ENCODE measurements at regions not wholly inside any gene's neighbourhood (a gene's known extent, or its start where the extent isn't known, plus 50 kb on each side); places are given as distances from the start of the nearest gene placed in this dataset.

GRCh38 chr5:27810458-27810857 lies 772.1 kb upstream of the CDH9 start:
- Histone ChIP-seq H3K4me3 (ENCODE audit: severe bottlenecking) (no peak overlapping the region), H3K27me3 (ENCODE audit: insufficient read depth, poor library complexity, severe bottlenecking) (no peaks in the 10 kb centered on the region), H3K36me3 (ENCODE audit: low read depth) (no peaks in the 10 kb centered on the region), H3K27ac (ENCODE audit: poor library complexity, severe bottlenecking) (no peak overlapping the region), H3K4me1 (ENCODE audit: insufficient read depth, poor library complexity, severe bottlenecking) (peaks cover 7% of the 10 kb centered on the region), H3K9me3 (ENCODE audit: severe bottlenecking) (peaks cover 3% of the 10 kb centered on the region)
- TF ChIP-seq CTCF (IDR thresholded peaks at IDR 0.05; ENCODE audit: poor library complexity, severe bottlenecking), result no peak
- ATAC-seq (ENCODE audit: low read depth) (peak; percentile 61; the same call in 2 of the 3 replicates), DNase-seq (ENCODE audit: low spot score) (no peak)

GRCh38 chr5:27797220-27797619 lies 758.8 kb upstream of the CDH9 start:
- Histone ChIP-seq H3K27ac (ENCODE audit: poor library complexity, severe bottlenecking) (no peak overlapping the region), H3K27me3 (ENCODE audit: insufficient read depth, poor library complexity, severe bottlenecking) (no peaks in the 10 kb centered on the region), H3K4me1 (ENCODE audit: insufficient read depth, poor library complexity, severe bottlenecking) (no peaks in the 10 kb centered on the region), H3K9me3 (ENCODE audit: severe bottlenecking) (no peaks in the 10 kb centered on the region), H3K36me3 (ENCODE audit: low read depth) (no peaks in the 10 kb centered on the region), H3K4me3 (ENCODE audit: severe bottlenecking) (no peak overlapping the region)
- DNase-seq (ENCODE audit: low spot score), result no peak
- TF ChIP-seq CTCF (IDR thresholded peaks at IDR 0.05; ENCODE audit: poor library complexity, severe bottlenecking), result no peak
- ATAC-seq (ENCODE audit: low read depth), result no peak

GRCh38 chr5:27788184-27788583 lies 749.8 kb upstream of the CDH9 start:
- Histone ChIP-seq H3K27me3 (ENCODE audit: insufficient read depth, poor library complexity, severe bottlenecking) (no peaks in the 10 kb centered on the region), H3K4me3 (ENCODE audit: severe bottlenecking) (no peak overlapping the region), H3K36me3 (ENCODE audit: low read depth) (no peaks in the 10 kb centered on the region), H3K9me3 (ENCODE audit: severe bottlenecking) (no peaks in the 10 kb centered on the region), H3K27ac (ENCODE audit: poor library complexity, severe bottlenecking) (no peak overlapping the region), H3K4me1 (ENCODE audit: insufficient read depth, poor library complexity, severe bottlenecking) (no peaks in the 10 kb centered on the region)
- ATAC-seq (ENCODE audit: low read depth) (no peak), DNase-seq (ENCODE audit: low spot score) (no peak)
- no peak for TF ChIP-seq CTCF (IDR thresholded peaks at IDR 0.05; ENCODE audit: poor library complexity, severe bottlenecking)

- DNase-seq (ENCODE audit: low spot score), result no peak
- no peaks in the 10 kb centered on the region for H3K27me3 ChIP-seq (ENCODE audit: insufficient read depth, poor library complexity, severe bottlenecking)
- H3K36me3 ChIP-seq (ENCODE audit: low read depth), result no peaks in the 10 kb centered on the region
- H3K9me3 ChIP-seq (ENCODE audit: severe bottlenecking), result no peaks in the 10 kb centered on the region
- no peaks in the 10 kb centered on the region for H3K4me1 ChIP-seq (ENCODE audit: insufficient read depth, poor library complexity, severe bottlenecking)
- no peak for ATAC-seq (ENCODE audit: low read depth)
- H3K27ac ChIP-seq (ENCODE audit: poor library complexity, severe bottlenecking), result no peak overlapping the region
- no peak for TF ChIP-seq CTCF (IDR thresholded peaks at IDR 0.05; ENCODE audit: poor library complexity, severe bottlenecking)
- H3K4me3 ChIP-seq (ENCODE audit: severe bottlenecking), result no peak overlapping the region
These were observed 745.9 kb upstream of the CDH9 start for GRCh38 chr5:27784317-27784716.

GRCh38 chr5:27778121-27778520 lies 739.7 kb upstream of the CDH9 start:
- Histone ChIP-seq H3K4me3 (ENCODE audit: severe bottlenecking) (no peak overlapping the region), H3K36me3 (ENCODE audit: low read depth) (no peaks in the 10 kb centered on the region), H3K4me1 (ENCODE audit: insufficient read depth, poor library complexity, severe bottlenecking) (no peaks in the 10 kb centered on the region), H3K27me3 (ENCODE audit: insufficient read depth, poor library complexity, severe bottlenecking) (no peaks in the 10 kb centered on the region), H3K9me3 (ENCODE audit: severe bottlenecking) (no peaks in the 10 kb centered on the region), H3K27ac (ENCODE audit: poor library complexity, severe bottlenecking) (no peak overlapping the region)
- no peak for TF ChIP-seq CTCF (IDR thresholded peaks at IDR 0.05; ENCODE audit: poor library complexity, severe bottlenecking)
- no peak for ATAC-seq (ENCODE audit: low read depth)
- no peak for DNase-seq (ENCODE audit: low spot score)
